ENCODE measurements at regions not wholly inside any gene's neighbourhood (a gene's known extent, or its start where the extent isn't known, plus 50 kb on each side); places are given as distances from the start of the nearest gene placed in this dataset.

- no peaks in the 10 kb centered on the region for H3K36me3 ChIP-seq
- ATAC-seq (no peak), DNase-seq (no peak)
- peaks cover 96% of the 10 kb centered on the region for H3K27me3 ChIP-seq
- H3K27ac ChIP-seq, result no peak overlapping the region
- H3K9me3 ChIP-seq, result no peaks in the 10 kb centered on the region
- peaks cover 9% of the 10 kb centered on the region for H3K4me1 ChIP-seq
- no peak overlapping the region for H3K4me3 ChIP-seq
- TF ChIP-seq CTCF (IDR thresholded peaks at IDR 0.05), result no peak
- intact Hi-C loops (cut with DNase I), result no loop called here
Observed at GRCh38 chr15:89413877-89414276, 79.3 kb upstream of the POLG start.

- ATAC-seq, result no peak
- intact Hi-C loops (cut with DNase I), result no loop called here
- peaks cover 96% of the 10 kb centered on the region for H3K27me3 ChIP-seq
Observed at GRCh38 chr15:89412905-89413411, 78.3 kb upstream of the POLG start.

GRCh38 chr15:89410039-89410435, 75.4 kb upstream of the POLG start:
- Histone ChIP-seq H3K4me3 (no peak overlapping the region), H3K9me3 (no peaks in the 10 kb centered on the region), H3K4me1 (peaks cover 27% of the 10 kb centered on the region), H3K27ac (no peak overlapping the region), H3K36me3 (no peaks in the 10 kb centered on the region), H3K27me3 (peaks cover 96% of the 10 kb centered on the region)
- intact Hi-C loops (cut with DNase I), result no loop called here
- ATAC-seq (no peak), DNase-seq (no peak)
- TF ChIP-seq CTCF (IDR thresholded peaks at IDR 0.05), result no peak

More at GRCh38 chr15:89412905-89413411, 78.3 kb upstream of the POLG start:
- Histone ChIP-seq H3K4me1 (peaks cover 9% of the 10 kb centered on the region), H3K9me3 (no peaks in the 10 kb centered on the region), H3K27ac (no peak overlapping the region), H3K4me3 (no peak overlapping the region), H3K36me3 (no peaks in the 10 kb centered on the region)
- peak; percentile 12 for DNase-seq
- TF ChIP-seq CTCF (IDR thresholded peaks at IDR 0.05), result no peak

- ATAC-seq (no peak), DNase-seq (no peak)
- H3K4me3 ChIP-seq, result peak overlapping the region; percentile 32
- intact Hi-C loops (cut with DNase I), result no loop called here
- H3K36me3 ChIP-seq, result no peaks in the 10 kb centered on the region
- no peak overlapping the region for H3K27ac ChIP-seq
- peaks cover 27% of the 10 kb centered on the region for H3K4me1 ChIP-seq
- no peaks in the 10 kb centered on the region for H3K9me3 ChIP-seq
- peaks cover 98% of the 10 kb centered on the region for H3K27me3 ChIP-seq
- no peak for TF ChIP-seq CTCF (IDR thresholded peaks at IDR 0.05)
Observed at GRCh38 chr15:89409184-89410038, 74.8 kb upstream of the POLG start.

GRCh38 chr15:89408372-89409183, 74.0 kb upstream of the POLG start:
- peaks cover 27% of the 10 kb centered on the region for H3K4me1 ChIP-seq
- H3K36me3 ChIP-seq, result no peaks in the 10 kb centered on the region
- DNase-seq, result no peak
- H3K27ac ChIP-seq, result no peak overlapping the region
- H3K27me3 ChIP-seq, result peaks cover 98% of the 10 kb centered on the region
- intact Hi-C loops (cut with DNase I), result no loop called here
- ATAC-seq, result no peak
- peak overlapping the region; percentile 32 for H3K4me3 ChIP-seq
- no peak for TF ChIP-seq CTCF (IDR thresholded peaks at IDR 0.05)
- H3K9me3 ChIP-seq, result no peaks in the 10 kb centered on the region

All from upper lobe of right lung (tissue), 1 donor.